Body of pancreas (tissue), 4 donors: ENCODE measurements at regions not wholly inside any gene's neighbourhood (a gene's known extent, or its start where the extent isn't known, plus 50 kb on each side); places are given as distances from the start of the nearest gene placed in this dataset.
A peak's percentile ranks its signal among the peaks of the same experiment; 100 is the strongest.

Source experiments
- ATAC-seq: fragments of 150-250 bp; one replicate; pipeline ENCODE4 v1.9.1; 2016
- DNase-seq, 4 donors: peaks; one replicate each; pipeline ENCODE4 v3.0.0-alpha.2; 2019
- H3K27ac ChIP-seq, 4 donors: fragments of 200-600 bp; sonication (generic); 1 replicate in 3 of 4; 2 replicates in 1 of 4; pipeline versions ENCODE4 v1.5.1 to v1.6.1; 2016 to 2019; ENCODE audit warnings: mild to moderate bottlenecking in 1 of 4, mixed read lengths in 1 of 4, moderate library complexity in 1 of 4
- H3K27me3 ChIP-seq, 2 donors: fragments of 200-600 bp; sonication (generic); one replicate each; pipeline ENCODE4 v1.6.0; 2016; ENCODE audit warnings: mild to moderate bottlenecking in 1 of 2
- H3K36me3 ChIP-seq, 2 donors: fragments of 200-600 bp; sonication (generic); replicated peaks in 1 of 2; 2 replicates each; pipeline ENCODE4 v1.5.1; 2016; ENCODE audit warnings: low read depth in 2 of 2; ENCODE audit not compliant: insufficient read depth in 1 of 2
- H3K4me1 ChIP-seq: fragments of 200-600 bp; sonication (generic); one replicate; pipeline ENCODE4 v1.6.0; 2016
- H3K4me3 ChIP-seq, 2 donors: fragments of 200-600 bp; sonication (generic); 1 replicate in 1 of 2; 2 replicates in 1 of 2; pipeline ENCODE4 v1.5.1; 2016 to 2019
- H3K9me3 ChIP-seq, 3 donors: fragments of 200-600 bp; sonication (generic); 1 replicate in 2 of 3; 2 replicates in 1 of 3; pipeline ENCODE4 v1.5.1; 2016
- CTCF ChIP-seq, 7 experiments: fragments of 450-650 bp in 4 of 7; fragments of 200-600 bp in 3 of 7; sonication (generic) in 3 of 7; IDR thresholded peaks; one replicate each; pipeline ENCODE4 v1.5.1; 2016 to 2019; ENCODE audit warnings: antibody characterized with exemption in 7 of 7
- POLR2A ChIP-seq, 3 donors: fragments of 450-650 bp; IDR thresholded peaks; one replicate each; pipeline ENCODE4 v1.6.1; 2016; ENCODE audit warnings: antibody characterized with exemption in 3 of 3, mild to moderate bottlenecking in 2 of 3
- WGBS, 2 donors: methylation state at CpG; one replicate each; pipeline ENCODE4 v1.1.5; 2017; 5-methylcytosine and 5-hydroxymethylcytosine counted together
- intact Hi-C: fragments of 100-400 bp; cut with DNase I; formaldehyde crosslinking; loops from one replicate; pipeline ENCODE4 v1.15.1; 2023

DNA sequence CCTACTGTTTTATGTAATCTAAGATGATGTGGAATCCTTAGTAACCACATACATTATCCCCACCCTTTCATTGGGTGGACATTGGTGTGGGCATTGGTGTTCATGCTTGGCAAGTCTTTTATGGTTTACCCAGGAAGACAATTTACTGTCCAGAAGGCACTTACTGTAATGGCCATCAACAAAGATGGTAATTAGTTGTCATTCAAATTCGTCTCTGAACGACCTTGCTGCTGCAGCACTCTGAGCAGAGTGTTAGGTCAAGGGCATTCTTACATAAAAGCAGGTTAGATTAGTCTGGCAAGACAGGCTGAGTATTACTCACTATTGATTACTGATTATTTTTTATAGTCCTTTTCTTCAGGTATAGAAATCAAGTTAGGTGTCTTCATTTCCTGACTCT lies 447.9 kb downstream of the XIRP2 start:
- intact Hi-C loops: no loop called here
- no peak for ATAC-seq
- TF ChIP-seq POLR2A (IDR thresholded peaks at IDR 0.05) (no peak), CTCF (IDR thresholded peaks at IDR 0.05) (no peak)

DNA sequence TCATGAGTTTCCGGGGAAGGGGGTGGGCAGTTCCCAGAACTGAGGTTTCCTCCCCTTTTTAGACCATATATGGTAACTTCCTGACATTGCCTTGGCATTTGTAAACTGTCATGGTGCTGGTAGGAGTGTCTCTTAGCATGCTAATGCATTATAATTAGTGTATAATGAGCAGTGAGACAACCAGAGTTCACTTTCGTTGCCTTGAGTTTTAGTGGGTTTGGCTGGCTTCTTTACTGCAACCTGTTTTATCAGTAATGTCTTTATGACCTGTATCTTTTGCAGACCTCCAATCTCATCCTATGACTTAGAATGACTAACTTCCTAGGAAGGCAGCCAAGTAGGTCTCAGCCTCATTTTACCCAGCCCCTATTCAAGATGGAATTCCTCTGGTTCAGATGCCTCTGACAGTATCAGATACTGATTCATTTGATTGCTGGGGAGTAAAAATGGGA lies 447.3 kb downstream of the XIRP2 start:
- WGBS, 2 donors: 88 to 92% methylated on average over 2 of the region's 2 CpGs
- no peak for DNase-seq
- no peaks in the 10 kb centered on the region for H3K27me3 ChIP-seq
- intact Hi-C loops: no loop called here
- TF ChIP-seq POLR2A (IDR thresholded peaks at IDR 0.05) (no peak), CTCF (IDR thresholded peaks at IDR 0.05) (no peak)
- H3K36me3 ChIP-seq: no peaks in the 10 kb centered on the region
- no peak overlapping the region for H3K4me3 ChIP-seq
- H3K27ac ChIP-seq: no peak overlapping the region
- H3K4me1 ChIP-seq: no peaks in the 10 kb centered on the region
- no peak for ATAC-seq
- no peaks in the 10 kb centered on the region for H3K9me3 ChIP-seq

More for the DNA sequence above, 447.9 kb downstream of the XIRP2 start:
- H3K27me3 ChIP-seq: no peaks in the 10 kb centered on the region
- H3K36me3 ChIP-seq: no peaks in the 10 kb centered on the region
- DNase-seq: no peak
- H3K27ac ChIP-seq: no peak overlapping the region
- no peaks in the 10 kb centered on the region for H3K9me3 ChIP-seq
- WGBS, 2 donors: 61 to 71% methylated on average over 2 of the region's 2 CpGs
- H3K4me1 ChIP-seq: no peaks in the 10 kb centered on the region
- H3K4me3 ChIP-seq: no peak overlapping the region

- WGBS, 2 donors: 43 to 52% methylated on average over 1 of the region's 1 CpG
Observed at GRCh38 chr2:167334146-167334742, 446.0 kb downstream of the XIRP2 start.

GRCh38 chr2:167333245-167333644 lies 445.0 kb downstream of the XIRP2 start:
- ATAC-seq: peak; percentile 24
- H3K27me3 ChIP-seq: no peaks in the 10 kb centered on the region
- 33 to 42% methylated on average over 3 of the region's 3 CpGs for WGBS, 2 donors
- H3K9me3 ChIP-seq: no peaks in the 10 kb centered on the region
- intact Hi-C loops: no loop called here
- H3K4me1 ChIP-seq: no peaks in the 10 kb centered on the region
- no peak overlapping the region for H3K4me3 ChIP-seq
- no peaks in the 10 kb centered on the region for H3K36me3 ChIP-seq
- DNase-seq: no peak
- peak in 2 of 7 experiments; percentile 4 to 22 for TF ChIP-seq CTCF (IDR thresholded peaks at IDR 0.05)
- no peak for TF ChIP-seq POLR2A (IDR thresholded peaks at IDR 0.05)
- H3K27ac ChIP-seq: no peak overlapping the region

More at GRCh38 chr2:167334146-167334742, 446.0 kb downstream of the XIRP2 start:
- H3K27ac ChIP-seq: no peak overlapping the region
- H3K4me3 ChIP-seq: no peak overlapping the region
- H3K9me3 ChIP-seq: no peaks in the 10 kb centered on the region
- no peaks in the 10 kb centered on the region for H3K27me3 ChIP-seq
- intact Hi-C loops: no loop called here
- ATAC-seq (no peak), DNase-seq (no peak)
- H3K4me1 ChIP-seq: no peaks in the 10 kb centered on the region
- no peaks in the 10 kb centered on the region for H3K36me3 ChIP-seq
- TF ChIP-seq POLR2A (IDR thresholded peaks at IDR 0.05) (no peak), CTCF (IDR thresholded peaks at IDR 0.05) (no peak)

GRCh38 chr2:167332358-167332757 lies 444.1 kb downstream of the XIRP2 start:
- intact Hi-C loops: no loop called here
- DNase-seq (no peak), ATAC-seq (no peak)
- Histone ChIP-seq H3K9me3 (no peaks in the 10 kb centered on the region), H3K27ac (no peak overlapping the region), H3K4me3 (no peak overlapping the region), H3K4me1 (no peaks in the 10 kb centered on the region), H3K27me3 (no peaks in the 10 kb centered on the region), H3K36me3 (no peaks in the 10 kb centered on the region)
- WGBS, 2 donors: 47 to 57% methylated on average over 2 of the region's 2 CpGs
- no peak for TF ChIP-seq CTCF (IDR thresholded peaks at IDR 0.05)
- TF ChIP-seq POLR2A (IDR thresholded peaks at IDR 0.05): no peak
